ENCODE measurements at regions not wholly inside any gene's neighbourhood (a gene's known extent, or its start where the extent isn't known, plus 50 kb on each side); places are given as distances from the start of the nearest gene placed in this dataset.

DNA sequence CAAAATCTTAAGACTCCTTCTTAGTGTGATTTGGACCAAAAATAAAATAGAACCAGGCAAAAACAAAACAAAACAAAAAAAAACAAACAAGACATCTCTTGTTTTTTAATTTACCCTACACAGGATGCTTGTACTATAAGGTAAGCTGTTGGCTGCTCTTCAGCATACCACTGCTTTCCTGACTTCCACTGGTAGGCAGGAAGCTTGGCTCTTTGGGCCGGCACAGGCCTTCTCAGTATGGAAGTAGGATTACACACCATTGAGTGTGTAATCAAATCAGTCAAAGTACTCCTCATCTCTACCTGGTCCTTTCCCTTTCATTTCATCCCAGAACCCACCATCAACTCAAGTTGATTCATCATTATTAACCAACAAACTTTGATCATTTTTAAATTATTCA, 61.9 kb upstream of the RGS1 start:
- TF ChIP-seq, protein P1, sequence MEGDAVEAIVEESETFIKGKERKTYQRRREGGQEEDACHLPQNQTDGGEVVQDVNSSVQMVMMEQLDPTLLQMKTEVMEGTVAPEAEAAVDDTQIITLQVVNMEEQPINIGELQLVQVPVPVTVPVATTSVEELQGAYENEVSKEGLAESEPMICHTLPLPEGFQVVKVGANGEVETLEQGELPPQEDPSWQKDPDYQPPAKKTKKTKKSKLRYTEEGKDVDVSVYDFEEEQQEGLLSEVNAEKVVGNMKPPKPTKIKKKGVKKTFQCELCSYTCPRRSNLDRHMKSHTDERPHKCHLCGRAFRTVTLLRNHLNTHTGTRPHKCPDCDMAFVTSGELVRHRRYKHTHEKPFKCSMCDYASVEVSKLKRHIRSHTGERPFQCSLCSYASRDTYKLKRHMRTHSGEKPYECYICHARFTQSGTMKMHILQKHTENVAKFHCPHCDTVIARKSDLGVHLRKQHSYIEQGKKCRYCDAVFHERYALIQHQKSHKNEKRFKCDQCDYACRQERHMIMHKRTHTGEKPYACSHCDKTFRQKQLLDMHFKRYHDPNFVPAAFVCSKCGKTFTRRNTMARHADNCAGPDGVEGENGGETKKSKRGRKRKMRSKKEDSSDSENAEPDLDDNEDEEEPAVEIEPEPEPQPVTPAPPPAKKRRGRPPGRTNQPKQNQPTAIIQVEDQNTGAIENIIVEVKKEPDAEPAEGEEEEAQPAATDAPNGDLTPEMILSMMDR (IDR thresholded peaks at IDR 0.05) = no peak
- TF ChIP-seq POLR2A (IDR thresholded peaks at IDR 0.05) = no peak

All from heart left ventricle (tissue), 13 donors.